NCI-H2081 treated with DMSO at 0.1 percent for 48 hours (cell line): ENCODE measurements at regions not wholly inside any gene's neighbourhood (a gene's known extent, or its start where the extent isn't known, plus 50 kb on each side); places are given as distances from the start of the nearest gene placed in this dataset.
"Not testable (repeated sequence)": the region's sequence is repeated elsewhere in the genome, so short reads cannot be mapped to it uniquely, and the experiment has no call there.

Experiments used
- DNase-seq: peaks from one replicate; lab custom pipeline; 2025; lab: John Stamatoyannopoulos, UW

DNA sequence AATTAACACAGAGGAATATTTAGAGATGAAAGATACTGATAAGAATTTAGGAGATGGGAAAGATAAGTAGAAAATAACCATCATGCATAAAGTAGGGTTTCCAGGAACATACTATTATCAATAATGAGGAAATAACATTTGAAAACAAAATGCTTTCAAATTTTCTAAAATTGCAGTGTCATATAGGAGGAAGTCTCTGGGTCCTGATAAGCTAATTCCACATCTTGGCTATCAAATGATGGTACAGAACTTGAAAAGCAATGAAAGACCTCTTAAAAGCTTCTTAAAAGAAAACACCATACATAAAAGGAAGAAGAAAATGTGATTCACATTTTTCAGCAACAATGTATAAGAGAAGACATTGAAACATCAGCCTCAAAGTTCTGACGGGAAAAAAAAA is 1024.8 kb downstream of the TSN start:
- DNase-seq = no peak

DNA sequence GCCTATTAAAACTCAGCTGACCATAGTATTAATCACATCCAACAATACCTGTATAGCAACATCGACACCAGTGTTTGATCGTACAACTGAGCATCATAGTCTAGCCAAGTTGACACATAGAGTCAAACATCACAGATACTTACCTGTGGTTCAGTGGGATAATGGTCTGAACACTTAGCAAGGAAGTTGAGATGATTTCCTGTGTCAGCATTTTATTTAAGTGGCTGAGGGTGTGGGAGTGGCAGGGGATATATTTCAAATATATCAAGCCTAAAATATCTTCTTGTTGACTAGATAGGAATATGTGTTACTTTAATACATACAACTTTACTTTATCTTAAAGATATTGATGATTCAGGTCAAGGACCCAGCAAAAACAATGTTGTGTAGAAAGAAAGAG is 1038.6 kb downstream of the TSN start:
- no peak for DNase-seq

DNA sequence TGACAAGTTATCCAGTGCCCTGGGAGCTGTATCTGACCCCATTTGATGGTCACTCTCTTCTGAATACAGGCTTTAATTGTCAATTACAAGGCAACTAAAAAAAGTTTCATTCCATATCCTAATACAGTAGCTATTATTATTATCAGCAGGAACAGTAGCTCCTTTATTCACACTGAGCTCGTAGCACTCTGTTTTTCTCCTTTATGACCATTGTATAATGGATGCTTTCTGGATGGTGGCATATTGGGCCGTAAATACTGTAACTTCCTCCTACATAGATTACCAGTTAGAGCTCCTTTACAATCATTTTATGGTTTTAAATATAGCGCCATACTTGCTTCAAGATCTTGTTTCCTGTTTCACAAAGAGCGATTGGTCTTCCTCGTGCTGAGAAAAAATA is 1040.3 kb downstream of the TSN start:
- DNase-seq = no peak

- no peak for DNase-seq
Measured at GRCh38 chr2:122799391-122799790, 1043.9 kb downstream of the TSN start.

DNA sequence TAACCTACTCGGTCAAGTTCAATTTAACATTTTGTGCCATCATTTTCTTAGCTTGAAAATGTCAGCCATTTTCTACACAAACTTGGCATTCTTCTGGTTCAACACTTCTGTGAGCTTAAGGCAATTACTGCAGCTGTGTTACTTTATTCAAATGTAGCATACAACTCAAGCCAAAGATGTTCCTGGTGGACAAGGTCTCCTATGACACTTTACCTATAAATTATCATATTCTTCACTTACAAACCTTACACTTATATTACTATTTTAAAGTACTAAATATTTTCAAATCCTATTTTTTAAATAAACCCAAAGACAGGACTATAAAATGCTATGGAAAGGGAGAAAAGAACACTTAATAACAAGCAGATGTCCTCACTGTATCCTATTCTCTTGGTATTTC is 1045.3 kb downstream of the TSN start:
- no peak for DNase-seq

DNA sequence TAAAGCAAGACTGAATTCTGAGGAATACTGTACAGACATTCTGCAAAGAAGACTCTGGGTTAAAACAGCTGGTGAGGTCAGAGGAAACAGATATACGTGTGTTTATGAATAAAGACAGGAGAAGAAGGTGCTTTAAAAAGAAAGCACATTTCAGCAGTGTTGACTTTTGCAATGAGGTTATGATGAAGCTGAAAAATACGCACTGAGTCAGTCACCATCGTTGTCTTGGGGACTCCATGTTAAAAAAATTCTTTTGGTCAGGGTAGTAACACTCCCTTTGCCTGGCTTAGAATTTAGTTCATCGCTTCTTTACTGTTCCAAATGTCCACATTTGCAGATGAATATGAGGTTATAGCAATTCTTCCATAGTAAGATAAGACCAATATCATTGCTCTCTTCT is 1049.0 kb downstream of the TSN start:
- no peak for DNase-seq

DNA sequence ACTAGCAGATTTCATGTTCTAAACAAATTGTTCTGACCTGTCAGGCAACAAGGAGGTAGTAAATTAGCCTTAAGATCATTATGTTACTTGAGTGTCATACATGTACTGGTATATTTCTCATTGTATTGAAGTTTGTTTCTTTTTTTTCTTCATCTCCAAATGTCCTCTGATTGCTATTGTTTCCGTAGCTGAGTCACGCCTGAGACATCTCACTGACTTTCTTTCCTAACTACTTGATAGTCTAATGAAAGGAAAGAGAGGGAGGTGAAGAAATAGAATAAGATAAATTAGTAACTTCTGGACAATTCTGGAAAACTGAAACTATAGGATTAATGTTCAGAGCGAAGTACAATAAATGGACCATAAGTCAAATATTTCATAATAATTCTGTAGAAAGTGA is 1049.9 kb downstream of the TSN start:
- no peak for DNase-seq

- DNase-seq = no peak
Measured at GRCh38 chr2:122808286-122808969, 1053.0 kb downstream of the TSN start.

DNA sequence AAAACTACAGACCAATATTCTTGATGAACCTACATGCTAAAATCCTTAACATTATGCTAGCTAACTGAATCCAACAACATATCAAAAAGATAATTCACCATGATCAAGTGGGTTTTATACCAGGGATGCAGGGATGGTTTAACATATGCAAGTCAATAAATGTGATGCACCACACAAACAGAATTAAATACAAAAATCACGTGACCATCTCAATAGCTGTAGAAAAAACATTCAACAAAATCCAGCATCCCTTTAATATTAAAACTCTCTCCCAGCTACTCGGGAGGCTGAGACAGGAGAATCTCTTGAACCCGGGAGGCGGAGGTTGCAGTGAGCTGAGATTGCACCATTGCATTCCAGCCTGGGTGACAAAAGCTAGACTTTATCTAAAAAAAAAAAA is 1056.8 kb downstream of the TSN start:
- not testable (repeated sequence) for DNase-seq

DNA sequence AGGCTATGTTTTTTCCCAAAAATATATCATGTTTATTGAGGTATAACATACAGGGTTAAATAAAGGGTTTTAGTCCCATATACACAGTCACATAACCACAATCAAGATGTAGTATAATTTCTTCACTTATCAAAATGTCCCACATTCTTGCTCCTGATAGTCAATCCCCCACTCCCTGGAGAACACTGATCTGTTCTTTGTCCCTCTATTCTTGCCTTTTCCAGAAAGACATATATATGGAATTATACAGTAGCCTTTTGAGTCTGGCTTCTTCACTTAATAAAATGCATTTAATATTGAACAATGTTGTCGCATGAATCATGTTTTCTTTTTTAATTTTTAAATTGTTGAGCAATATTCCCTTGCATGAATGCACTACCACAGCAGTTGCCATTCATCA is 1059.7 kb downstream of the TSN start:
- DNase-seq = no peak

GRCh38 chr2:122816803-122817202 is 1061.4 kb downstream of the TSN start:
- DNase-seq = no peak

- no peak for DNase-seq
Measured at GRCh38 chr2:122822319-122822718, 1066.9 kb downstream of the TSN start.

GRCh38 chr2:122830157-122830556 is 1074.7 kb downstream of the TSN start:
- no peak for DNase-seq

- no peak for DNase-seq
Measured at GRCh38 chr2:122831649-122832048, 1076.2 kb downstream of the TSN start.

- DNase-seq = no peak
Measured at GRCh38 chr2:122843503-122843902, 1088.1 kb downstream of the TSN start.

DNA sequence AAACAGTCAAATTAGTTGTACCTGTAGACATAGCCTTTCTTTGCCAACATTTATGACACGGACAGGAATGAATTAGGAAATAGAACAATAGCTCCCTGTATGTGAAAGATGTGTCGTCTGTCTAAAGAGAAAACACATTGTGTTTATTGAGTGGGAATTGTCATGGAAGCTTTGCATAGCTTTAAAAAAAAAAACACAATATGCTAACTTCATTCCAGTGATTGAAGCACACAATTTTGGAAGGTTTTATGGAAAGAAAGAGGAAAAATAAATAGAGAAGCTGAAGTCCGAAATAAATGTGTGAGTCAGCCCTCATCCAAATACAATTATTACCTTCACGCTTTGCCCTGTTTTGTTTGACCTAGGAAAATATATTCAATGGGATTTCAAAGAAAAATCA is 1095.7 kb downstream of the TSN start:
- no peak for DNase-seq

DNA sequence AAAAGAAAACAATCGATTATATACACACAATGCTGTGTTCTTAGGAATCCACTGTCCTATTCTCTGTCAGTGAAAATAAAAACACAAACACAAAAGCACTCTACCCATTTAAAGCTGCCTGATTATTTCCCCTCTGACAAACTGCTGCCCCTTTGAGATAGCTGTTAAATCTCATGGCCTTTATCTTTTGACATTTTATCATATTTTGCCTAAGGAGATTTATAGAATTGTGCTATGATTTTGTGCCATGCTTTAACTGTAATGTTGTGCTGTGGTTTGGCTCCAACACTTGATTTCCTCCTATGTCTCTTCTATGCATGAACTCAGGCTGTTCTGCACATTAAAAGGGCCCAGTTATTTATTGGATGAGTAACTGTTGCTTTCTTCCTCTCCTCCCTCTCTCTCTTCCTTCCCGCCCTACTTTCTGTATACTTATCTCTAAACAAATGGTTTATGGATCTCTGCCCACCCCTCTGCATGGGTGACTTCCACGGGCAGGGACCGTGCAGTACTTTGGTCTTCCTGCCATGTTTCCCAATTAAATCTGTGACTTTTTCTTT is 1096.6 kb downstream of the TSN start:
- no peak for DNase-seq

- no peak for DNase-seq
Measured at GRCh38 chr2:122856696-122857095, 1101.2 kb downstream of the TSN start.

- no peak for DNase-seq
Measured at GRCh38 chr2:122858075-122858702, 1102.7 kb downstream of the TSN start.

GRCh38 chr2:122858813-122859212 is 1103.4 kb downstream of the TSN start:
- no peak for DNase-seq

DNA sequence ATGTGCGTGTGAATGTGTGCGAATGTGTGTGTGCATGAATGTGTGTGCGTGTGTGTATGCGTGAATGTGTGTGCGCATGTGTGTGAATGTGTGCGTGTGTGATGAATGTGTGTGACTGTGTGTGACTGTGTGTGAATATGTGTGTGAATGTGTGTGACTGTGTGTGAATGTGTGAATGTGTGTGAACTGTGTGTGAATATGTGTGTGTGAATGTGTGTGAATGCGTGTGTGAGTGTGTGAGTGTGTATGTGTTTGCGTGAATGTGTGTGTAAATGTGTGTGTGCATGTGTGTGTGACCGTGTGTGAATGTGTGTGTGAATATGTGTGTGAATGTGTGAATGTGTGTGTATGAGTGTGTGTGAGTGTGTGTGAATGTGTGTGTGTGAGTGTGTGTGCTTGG is 1103.8 kb downstream of the TSN start:
- no peak for DNase-seq

DNA sequence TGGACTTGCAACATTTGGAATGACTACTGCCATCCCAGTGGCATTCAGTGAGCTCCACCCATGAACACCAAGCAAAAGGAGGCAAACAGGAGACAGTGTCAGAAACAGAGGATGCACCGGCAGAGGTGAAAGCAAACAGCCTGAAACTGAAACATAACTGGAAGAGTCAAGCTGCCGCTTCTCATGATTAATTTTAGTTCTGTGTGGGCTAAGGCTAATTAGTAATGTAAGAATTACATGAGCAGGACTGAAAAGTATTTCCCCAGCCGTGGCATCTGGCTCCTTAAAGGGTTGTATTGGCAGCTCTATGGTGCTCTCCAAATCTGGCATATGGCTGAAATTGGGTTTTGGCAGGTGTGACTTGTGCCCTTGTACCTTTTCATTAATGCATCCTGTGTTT is 1108.1 kb downstream of the TSN start:
- no peak for DNase-seq

DNA sequence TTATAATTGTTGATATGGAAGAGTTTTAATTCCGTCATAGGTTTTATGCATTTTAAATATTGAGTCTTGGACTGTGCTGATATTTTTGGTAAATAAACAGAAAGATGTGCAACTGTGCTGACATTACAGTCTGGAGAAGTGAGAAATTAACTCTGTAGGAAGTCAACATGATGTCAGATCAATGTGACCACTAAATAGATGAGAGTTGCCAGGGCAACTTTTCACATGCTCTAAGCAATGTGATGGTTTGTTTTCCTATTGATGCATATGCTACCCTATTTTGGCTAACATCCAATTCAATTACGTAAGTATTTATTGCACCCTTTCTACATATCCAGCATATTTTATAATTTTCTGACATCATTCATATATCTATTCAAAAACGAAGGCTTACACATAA is 1109.3 kb downstream of the TSN start:
- DNase-seq = no peak

GRCh38 chr2:122866095-122866494 is 1110.6 kb downstream of the TSN start:
- no peak for DNase-seq
